ENCODE measurements at regions not wholly inside any gene's neighbourhood (a gene's known extent, or its start where the extent isn't known, plus 50 kb on each side); places are given as distances from the start of the nearest gene placed in this dataset.
A peak's percentile ranks its signal among the peaks of the same experiment; 100 is the strongest.
"Not testable (repeated sequence)": the region's sequence is repeated elsewhere in the genome, so short reads cannot be mapped to it uniquely, and the experiment has no call there.

DNA sequence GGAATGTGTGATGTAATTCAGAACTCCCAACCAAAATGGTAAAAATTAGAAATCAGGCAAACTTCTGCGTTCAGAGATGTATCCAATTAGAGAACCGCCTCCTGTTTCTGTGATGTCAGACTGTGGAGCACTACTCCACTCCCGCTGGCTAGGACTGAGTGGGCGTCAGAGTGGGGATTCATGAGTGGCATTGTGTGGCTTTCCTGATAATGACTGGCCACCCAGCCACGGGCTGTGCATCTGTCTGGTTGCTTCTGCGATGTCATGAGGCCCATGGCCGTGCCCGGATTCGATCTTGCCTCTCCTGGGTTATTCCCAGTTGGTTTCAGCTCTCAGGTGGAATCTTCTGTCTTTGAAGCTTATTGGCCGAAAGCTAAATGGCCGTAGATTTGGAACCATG is 87.1 kb upstream of the KCNA1 start:
- no peak for DNase-seq

DNA sequence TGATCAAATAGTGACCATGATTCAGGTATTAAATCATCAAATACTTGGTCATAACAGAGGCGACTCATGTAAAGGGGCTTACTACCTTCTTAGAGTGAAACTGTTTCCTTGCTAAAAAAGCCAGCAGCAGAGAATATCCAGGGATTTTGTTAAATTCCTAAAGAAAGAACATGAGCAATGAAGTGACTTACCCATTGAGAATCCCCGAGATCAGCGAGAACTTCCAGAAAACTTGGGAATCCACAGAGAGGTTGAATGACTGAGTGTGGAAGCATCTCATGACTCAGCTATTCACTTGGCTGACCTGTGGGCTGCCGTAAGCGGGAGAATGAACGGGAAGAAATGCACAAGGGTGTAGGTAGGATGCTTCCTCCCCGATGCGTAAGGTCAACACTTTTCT is 85.3 kb upstream of the KCNA1 start:
- peak; percentile 88 for DNase-seq

DNA sequence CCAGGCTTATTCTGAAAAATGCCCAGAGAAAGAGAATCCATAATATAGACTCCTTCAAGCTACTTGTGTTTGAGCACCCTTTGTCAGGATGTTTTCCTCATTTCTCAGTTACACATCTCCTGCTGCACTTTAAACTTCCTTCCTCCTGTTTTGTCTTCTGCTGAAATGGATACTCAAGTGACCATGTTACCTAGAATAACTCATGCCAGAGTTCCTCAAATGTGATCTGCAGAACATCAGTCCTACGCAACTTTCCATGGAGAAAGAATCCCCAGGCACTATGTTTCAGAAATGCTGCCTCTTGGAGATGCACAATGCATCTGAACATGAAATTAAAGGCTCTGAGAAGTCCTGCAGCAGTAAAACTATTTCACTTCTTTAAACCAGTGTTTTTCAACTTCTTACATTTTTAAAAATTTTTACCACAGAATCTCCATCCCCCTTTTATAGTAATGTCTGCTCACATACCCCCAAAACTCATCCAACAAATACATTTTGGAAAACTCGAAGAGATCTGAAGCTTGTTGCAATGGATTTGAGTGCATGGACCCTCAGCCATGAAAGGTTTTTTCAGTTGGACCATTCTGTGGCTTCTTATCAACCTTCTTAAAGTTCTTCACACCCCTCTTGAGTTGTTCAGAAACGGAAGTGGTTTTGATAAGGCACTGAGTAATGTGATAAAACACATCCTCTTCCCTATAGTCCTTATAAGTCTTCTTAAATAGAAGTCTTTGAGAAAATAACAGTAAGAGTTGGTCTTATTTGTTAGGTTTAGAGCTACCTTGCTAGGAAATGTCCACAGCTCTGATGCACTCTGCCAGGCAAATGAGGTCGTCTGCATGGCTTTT is 84.5 kb upstream of the KCNA1 start:
- DNase-seq = no peak

DNA sequence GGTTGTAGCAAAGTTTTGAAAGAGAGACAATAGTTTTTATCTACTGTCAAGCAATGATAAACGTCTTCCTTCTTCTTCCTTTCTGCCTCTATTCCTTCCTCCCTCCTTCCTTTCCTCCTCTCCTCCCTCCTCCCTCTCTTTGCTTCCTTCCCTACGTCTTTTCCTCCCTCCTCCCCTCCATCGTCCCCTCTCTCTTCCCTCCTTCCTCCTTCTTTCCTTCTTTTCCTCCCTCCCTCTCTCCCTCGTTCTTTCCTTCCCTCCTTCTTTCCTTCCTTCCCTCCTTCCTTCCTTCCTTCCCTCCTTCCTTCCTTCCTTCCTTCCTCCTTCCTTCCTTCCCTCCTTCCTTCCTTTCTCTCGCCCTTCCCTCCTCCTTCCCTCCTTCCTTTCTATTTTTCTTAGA is 82.8 kb upstream of the KCNA1 start:
- no peak for DNase-seq

DNA sequence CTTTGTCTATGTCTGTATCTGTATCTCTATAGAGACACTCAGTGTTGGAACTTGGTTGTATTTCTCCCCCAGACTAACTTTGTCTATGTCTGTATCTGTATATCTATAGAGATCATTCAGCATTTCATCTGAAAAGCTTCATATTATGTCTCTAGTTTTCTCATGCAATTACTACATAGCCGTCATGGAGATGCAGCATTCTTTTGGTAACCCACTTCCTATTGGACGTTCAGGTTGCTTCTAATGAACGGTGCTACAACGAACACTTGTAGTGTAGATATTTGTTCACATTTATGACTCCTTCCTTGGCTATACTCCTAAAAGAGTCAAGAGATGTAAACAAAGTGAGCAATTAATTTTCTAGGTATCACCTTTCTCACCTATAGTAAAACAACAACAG is 81.5 kb upstream of the KCNA1 start:
- no peak for DNase-seq

DNA sequence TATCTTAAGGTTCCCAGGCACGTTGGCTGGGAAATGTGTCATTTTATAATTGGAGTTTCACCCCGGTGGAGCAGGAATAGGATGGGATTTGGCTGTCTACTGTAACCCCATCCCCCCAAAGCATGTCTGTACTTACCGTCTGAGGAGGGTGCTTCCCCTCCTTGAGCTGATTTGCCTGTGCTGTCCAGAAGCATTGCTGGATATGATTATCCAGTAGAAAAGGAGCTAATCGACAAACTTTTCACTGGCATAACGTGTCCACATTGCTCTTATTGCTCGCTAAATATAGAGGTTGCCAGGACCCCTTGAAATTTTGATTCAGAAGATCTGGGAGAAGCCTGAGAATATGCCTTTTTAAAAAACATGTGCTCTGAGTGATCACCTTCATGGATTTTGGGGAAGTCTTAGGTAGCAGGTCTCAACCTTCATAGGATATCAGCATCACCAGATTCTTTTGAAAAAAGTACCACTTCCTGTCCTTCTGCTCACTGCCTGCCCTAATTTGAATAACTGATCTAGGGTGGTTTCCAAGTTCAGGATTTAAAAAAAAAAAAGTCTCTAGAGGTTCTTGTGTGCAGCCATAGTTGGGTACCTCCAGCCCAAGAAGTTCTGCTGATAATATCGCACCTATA is 80.4 kb upstream of the KCNA1 start:
- DNase-seq = no peak

DNA sequence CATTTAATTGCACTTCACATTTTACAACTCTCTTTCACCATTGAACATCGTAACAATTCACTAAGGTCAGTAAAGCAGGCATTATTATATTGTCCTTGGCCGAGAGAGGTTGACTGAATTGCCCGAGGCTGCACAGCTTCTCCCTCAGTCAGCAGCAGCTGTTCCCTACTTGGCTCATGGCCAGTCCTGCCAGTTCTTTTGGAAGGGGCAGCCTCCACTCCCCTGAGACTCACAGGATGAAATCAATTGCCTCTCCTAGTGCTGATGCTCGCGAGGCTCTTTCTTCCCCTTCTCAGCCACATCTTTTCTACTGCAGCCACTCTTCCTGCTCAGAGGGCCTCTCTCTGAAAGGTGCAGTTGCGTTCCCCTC is 79.9 kb upstream of the KCNA1 start:
- no peak for DNase-seq

DNA sequence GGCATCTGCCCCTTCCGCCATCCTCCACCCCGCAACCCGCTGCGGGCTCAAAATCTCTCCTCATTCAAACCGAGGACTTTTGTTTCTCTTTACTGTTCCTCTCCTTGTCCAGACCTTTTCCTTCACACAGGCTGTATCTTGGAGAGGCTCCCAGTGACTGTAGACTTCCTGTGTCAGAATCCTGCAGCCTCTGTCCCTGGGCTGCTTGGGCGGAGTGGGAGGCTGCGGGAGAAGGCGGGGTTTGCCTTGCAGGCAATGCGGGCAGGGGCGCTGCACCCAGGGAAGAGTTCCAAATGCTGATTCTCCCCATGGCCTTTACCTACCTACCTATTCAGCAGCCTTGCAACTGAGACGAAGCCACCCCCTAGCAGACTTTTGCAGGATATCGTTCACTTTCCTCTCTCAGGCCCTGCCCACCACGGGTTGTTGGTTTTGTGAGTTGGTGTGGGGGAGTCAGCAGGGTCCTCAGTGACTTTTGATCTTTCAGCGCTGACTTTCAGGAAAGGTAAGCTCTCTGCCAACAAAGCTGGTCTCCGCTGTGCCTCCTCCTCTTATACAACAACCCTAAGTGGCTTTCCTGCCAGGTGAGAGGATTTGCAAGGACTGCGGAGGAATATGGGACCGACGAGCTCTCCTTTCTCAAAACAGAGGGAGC is 79.0 kb upstream of the KCNA1 start:
- DNase-seq = no peak

DNA sequence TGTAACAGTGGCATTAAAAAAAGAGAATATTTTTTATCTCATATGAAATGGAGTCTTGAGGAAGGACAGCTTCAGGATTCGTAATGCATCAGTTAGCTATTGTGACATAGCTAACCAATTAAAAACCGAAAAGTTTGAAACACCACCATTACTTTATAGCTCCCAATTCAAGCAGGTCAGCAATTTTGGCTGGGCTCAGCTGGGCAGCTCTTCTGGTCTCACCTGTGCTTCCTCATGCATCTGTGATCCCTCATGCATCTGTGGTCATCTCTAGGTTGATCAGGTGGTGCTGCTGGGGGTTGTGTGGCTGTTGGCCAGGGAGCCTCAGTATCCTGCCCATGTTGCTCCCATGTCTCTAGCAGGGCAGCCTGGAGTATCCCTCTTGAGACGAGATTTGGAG is 76.7 kb upstream of the KCNA1 start:
- no peak for DNase-seq

DNA sequence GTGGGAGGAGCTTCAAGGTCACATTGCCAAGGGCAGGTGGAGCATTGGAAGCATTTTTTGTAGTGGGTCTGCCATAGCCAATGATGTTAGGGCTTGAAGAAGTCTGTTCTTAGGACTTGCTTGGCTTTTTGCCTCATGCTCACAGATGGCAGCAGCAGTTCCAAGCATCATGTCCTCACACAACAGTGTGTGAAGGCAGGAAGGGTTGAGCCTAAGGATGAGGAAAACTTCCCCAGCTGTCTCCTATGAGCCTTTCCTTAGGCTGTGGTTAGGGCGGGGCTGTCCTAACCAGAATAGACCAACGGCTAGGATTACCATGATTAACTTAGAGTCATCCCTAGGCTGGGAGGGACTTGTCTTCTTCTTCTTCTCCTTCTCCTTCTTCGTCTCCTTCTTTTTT is 76.2 kb upstream of the KCNA1 start:
- no peak for DNase-seq

DNA sequence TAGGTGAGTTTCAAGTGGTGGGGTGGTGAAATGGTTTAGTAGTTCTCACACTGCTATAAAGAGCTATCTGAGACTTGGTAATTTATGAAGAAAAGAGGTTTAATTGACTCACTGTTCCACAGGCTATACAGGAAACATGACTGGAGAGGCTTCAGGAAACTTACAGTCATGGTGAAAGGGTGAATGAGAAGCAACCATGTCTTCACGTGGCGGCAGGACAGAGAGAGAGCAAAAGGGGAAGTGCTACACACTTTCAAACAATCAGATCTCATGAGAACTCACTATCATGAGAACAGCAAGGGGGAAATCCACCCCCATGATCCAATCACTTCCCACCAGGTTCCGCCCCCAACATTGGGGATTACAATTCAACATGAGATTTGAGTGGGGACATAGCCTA is 67.3 kb upstream of the KCNA1 start:
- DNase-seq = not testable (repeated sequence)

DNA sequence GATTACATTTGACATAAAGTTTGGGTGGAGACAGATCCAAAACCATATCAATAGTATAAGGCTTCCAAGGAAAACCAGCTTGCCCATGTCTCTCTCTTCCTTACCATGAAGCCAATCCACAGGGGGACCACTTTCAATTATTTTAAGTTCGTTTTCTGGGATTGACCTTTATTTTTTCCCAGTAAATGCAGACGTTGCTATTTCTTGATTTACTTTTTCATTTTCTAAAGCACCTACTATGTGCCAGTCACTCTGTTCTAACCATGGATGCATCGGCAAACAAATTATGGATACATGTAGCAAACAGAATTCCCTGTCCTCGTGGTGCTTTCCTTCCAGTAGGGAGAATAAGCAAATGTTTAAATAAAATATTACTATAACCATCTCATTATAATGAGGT is 65.8 kb upstream of the KCNA1 start:
- no peak for DNase-seq

DNA sequence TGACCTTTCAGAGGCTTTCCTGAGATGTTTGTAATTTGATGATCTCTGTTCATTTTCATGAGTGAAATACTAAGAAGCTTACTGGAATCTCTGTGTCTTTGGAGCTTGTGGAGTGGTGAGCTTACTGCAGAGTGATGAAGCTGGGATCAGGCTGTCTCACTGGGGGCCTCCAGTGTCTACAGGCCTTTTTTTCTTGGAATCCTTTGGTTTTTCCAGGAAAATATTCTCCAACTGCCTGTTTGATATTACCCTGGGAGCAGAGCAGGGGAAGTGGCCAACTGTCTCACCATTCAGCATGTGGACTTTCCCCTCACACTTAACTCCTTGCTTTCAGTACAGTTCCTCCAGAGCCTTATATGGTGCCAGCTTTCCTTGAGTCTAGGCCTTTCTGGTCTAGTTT is 62.0 kb upstream of the KCNA1 start:
- DNase-seq = no peak

DNA sequence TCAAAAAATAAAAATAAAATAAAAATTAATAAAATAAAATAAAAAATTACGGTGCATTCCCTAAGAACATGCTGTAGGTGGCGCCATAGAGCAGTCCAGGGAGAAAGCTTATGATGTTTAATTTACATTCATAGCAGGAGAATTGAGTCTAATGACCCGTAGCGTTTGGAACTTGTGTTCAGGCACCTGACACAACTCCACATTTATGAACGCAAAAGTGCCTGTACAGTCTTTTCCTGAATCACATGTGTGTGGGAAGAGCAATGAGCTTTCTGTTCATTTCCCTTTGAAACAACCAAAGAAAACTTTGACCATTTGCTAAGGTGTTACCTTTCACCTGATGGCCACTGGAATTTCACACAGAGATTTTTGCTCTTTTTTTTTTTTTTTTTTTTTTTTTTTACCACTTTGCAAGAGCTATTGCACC is 60.6 kb upstream of the KCNA1 start:
- DNase-seq = peak; percentile 1

DNA sequence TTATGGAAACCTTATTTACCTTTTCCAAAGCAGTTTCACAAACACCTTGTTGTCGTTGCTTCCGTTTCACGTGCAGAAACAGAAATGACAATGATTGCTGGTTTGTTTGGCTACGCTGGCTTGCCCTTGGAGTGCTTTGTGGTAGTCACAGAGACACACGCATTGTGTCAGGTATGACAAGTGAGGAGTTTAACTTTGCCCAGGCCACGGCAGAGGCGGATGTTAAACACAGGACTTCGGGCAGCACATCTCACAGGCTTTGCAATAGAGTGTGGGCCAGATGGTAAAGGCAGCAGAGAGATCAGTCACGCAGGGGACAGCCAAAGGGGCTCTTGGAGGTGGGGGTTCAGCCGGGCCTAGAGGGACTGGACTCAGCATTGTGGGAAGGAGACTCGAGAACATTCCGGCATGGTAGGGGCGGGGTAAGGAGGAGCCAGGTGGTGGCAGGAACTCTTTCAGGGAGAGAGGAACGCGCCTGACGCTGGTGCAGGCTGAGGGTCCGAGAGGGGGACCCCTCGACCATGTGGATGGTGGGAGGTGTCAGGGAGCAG is 59.8 kb upstream of the KCNA1 start:
- DNase-seq = no peak

DNA sequence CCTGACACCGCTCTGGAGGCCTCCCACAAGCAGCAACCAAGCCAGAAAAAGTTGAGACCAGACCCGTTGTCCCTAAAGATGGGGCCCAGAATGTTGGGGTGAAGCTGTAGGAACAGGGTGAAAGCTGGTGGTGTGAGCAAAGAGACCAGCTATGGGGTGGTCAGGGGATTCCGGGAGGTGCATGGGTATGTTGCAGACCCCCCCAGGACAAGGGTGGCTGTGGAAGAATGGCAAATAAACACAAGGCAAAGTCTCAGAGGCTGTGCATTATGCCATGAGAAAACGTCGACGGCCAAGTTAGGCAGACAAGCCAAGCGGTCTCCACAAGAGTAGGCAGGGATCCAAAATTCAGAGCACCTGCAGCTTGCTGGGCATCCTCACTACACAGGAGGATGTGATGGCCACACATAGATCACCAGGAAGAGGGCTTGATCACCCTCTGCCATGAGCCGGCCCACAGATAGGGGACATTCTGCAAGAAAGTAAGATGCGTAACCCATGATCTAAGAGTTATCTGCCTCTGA is 58.8 kb upstream of the KCNA1 start:
- DNase-seq = no peak

DNA sequence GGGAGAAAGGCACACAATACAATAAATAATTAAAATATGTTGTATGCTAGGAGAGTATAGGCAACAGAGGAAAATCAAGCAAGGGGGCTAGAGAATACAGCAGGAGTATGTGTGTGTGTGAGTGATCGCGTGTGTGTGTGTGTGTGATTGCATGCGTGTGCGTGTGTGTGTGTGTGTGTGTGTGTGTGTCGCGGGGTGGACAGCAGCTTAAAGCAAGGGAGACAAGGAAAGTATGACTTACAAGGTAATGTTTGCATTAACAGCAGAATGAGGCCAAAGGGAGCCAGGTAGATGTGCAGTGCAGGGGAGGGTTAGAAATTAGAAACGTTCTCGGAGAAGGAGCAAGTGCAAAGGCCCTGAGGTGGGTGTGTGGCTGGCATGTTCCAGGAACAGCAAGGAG is 57.4 kb upstream of the KCNA1 start:
- DNase-seq = no peak

DNA sequence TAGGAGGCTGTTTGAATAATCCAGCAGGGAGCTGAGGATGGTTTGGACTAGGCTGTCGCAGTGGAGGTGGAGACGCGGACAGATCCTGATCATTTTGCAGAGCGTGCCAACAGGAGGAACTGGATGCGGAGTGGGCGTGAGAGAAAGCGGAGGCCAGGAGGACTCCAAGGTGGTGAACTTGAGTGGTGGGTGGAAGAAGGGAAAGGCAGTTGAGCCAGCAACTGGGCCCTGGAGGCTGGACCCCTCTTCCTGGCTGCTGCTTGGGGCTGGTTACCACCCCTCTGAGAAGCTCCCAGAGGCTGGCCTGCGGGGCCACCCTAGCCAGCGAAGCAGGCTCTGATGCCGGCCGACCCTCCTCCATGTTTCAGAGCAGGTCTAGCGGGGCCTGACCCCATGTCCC is 56.8 kb upstream of the KCNA1 start:
- no peak for DNase-seq

DNA sequence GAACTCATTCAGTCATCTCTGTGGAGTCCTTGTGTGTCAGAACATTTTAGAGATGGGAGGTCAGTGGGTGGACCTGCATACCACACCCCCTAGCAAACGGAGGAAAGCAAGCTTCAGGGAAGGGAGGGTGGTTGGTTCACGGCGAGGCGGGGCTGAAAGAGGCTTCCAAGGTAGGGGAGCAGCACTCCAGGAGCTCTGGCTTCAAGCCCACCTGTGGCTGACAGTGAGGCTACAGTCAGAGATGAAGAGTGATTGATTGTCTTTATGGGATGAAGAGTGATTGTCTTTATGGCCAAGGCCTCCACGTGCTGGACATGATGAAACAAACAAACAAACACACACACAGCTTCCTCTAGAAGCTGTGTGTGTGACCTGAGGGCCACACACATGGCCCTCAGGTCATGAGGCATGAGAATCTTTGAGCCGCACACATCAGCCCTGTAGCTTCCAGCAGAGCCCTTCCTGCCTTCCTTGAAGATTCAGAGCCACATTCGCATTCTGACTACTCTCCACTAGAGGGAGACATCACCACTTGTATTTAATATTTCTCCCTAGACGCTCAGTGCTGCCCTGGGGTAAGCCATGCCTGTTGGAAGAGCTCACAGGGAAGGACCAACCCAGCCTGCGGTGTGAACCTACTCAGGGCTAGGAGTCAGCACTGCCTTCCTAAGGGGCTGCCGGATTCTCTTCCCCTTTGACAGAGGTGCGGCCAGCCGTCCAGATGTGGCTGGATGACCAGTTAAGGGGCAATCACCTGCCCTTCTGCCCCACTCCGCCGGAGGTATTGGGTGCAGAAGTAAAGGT is 54.4 kb upstream of the KCNA1 start:
- DNase-seq = peak; percentile 61

DNA sequence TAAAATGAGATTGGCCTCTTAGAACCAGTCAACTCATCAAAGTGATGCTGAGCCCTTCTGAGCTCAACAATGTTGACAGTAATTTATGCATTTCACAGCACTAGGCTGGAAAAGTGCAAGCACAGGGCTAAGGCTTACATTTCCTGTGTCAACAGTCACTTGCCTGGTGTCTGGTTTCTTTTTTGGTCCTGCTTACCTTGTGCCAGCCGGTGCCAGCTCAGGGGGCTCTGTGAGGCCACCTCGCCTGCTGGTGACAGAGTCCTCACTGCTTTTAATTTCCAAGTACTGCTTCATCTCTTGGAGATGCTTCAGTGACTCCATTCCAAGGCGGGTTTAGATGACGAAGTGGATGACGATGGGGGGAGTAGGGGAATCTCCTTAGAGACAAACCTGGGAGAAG is 53.1 kb upstream of the KCNA1 start:
- DNase-seq = no peak

DNA sequence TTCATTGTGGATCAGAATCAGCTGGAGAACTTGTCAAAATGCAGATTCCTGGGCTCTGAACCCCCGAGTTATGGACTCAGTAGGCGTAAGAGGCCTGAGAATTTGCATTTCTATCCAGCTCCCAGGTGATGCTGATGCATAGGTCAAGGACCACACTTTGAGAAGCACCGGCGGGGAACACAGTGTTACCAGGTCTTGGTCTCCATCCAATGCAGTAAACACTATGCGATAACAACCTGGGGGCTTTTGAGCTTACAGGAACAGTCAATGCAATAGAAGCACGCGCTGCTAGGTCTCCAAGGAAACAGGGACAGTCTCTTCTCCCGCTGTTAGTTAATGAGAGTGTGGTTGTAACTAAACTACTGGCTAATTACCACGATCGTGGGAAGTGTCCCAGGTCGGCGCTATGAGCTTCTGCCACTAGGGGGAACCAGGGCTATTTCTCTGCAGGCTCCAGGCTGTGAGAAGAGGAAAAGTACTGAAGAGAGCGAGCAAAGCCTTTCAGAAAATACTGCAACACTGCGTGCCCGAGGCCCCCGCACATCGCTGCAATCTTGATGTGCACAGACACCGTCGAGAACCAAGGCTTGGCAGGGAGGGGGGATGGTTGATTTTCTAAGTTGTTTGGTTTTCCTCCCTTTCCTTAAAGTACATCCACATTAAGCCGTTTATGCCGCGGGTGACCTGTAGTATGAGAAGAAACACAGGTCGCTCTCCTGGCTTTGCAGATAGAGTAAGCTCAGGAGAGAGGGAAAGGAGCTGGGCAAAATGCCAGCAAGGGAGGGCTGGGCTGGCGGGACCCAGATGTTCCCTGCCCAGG is 52.0 kb upstream of the KCNA1 start:
- DNase-seq = peak; percentile 56

DNA sequence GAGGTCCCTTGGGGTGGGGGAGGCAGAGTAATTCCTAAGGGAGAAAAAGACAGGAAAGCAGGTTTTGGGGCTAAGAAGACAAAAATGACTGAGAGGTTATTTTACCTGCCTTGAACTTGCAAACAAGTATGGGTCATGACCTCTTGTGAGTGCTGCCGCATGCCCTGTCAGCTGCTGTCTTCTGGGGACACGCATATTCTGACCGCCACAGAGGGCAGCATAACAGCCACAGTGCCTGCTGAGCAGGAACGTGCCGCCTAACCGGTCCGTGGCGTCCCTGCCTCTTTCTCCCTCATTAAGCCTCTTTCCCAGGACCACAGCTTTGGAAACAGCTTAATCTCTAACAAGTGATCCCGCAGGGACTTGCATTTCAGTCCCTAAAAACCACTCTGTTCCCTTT is 51.3 kb upstream of the KCNA1 start:
- DNase-seq = no peak

All from kidney glomerular epithelial cell (primary cell).